ENCODE measurements at regions not wholly inside any gene's neighbourhood (a gene's known extent, or its start where the extent isn't known, plus 50 kb on each side); places are given as distances from the start of the nearest gene placed in this dataset.

DNA sequence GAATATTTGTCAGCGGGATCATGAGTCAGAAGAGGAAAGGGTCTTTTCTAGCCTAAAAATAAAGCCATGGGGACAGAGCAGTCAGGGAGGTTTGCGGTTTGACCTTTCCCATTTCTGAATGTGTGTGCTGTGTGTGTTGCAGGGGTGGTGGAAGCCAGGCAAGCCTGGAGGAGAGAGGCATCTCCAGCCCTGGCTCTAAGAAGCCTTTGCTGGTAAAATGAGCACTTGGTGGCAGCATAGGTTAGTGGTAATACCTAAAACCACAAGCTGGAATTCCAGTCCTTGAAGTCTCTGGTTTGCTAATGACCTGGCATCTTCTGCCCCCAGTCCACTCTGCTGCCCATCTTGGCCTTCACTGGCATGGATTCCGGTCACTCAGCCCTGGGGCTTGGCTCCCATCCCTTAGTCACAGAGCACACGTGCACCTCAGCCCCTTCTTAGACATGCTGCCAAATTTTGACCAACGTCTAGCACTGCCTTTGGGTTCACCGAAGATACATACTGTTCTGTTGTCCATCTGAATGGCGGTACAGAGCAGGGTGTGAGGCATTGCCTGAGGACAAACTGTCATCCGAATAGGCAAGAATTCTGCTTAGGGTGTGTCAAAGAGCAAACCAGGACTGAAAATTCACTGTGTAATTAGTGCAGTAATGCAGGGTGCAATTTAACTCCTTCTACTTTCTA, 52.7 kb downstream of the KCNA5 start:
- DNase-seq (ENCODE audit: low spot score), result no peak
- Mint-ChIP-seq H3K4me1 (ENCODE audit: unreplicated experiment) (no peaks in the 10 kb centered on the region), H3K27me3 (ENCODE audit: unreplicated experiment) (peaks cover 3% of the 10 kb centered on the region), H3K36me3 (ENCODE audit: low read depth, unreplicated experiment) (no peaks in the 10 kb centered on the region), H3K9me3 (ENCODE audit: unreplicated experiment) (no peaks in the 10 kb centered on the region), H3K4me3 (ENCODE audit: unreplicated experiment) (no peak overlapping the region), H3K27ac (ENCODE audit: unreplicated experiment) (no peak overlapping the region)
- TF ChIP-seq, protein P1, sequence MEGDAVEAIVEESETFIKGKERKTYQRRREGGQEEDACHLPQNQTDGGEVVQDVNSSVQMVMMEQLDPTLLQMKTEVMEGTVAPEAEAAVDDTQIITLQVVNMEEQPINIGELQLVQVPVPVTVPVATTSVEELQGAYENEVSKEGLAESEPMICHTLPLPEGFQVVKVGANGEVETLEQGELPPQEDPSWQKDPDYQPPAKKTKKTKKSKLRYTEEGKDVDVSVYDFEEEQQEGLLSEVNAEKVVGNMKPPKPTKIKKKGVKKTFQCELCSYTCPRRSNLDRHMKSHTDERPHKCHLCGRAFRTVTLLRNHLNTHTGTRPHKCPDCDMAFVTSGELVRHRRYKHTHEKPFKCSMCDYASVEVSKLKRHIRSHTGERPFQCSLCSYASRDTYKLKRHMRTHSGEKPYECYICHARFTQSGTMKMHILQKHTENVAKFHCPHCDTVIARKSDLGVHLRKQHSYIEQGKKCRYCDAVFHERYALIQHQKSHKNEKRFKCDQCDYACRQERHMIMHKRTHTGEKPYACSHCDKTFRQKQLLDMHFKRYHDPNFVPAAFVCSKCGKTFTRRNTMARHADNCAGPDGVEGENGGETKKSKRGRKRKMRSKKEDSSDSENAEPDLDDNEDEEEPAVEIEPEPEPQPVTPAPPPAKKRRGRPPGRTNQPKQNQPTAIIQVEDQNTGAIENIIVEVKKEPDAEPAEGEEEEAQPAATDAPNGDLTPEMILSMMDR (IDR thresholded peaks at IDR 0.05; ENCODE audit: unreplicated experiment), result no peak

- Mint-ChIP-seq H3K36me3 (ENCODE audit: low read depth, unreplicated experiment) (no peaks in the 10 kb centered on the region), H3K27ac (ENCODE audit: unreplicated experiment) (no peak overlapping the region), H3K9me3 (ENCODE audit: unreplicated experiment) (no peaks in the 10 kb centered on the region), H3K4me3 (ENCODE audit: unreplicated experiment) (no peak overlapping the region), H3K4me1 (ENCODE audit: unreplicated experiment) (no peaks in the 10 kb centered on the region), H3K27me3 (ENCODE audit: unreplicated experiment) (peaks cover 1% of the 10 kb centered on the region)
- DNase-seq (ENCODE audit: low spot score), result no peak
- TF ChIP-seq, protein P1 (IDR thresholded peaks at IDR 0.05; ENCODE audit: unreplicated experiment), result no peak
These were observed 54.1 kb downstream of the KCNA5 start for GRCh38 chr12:5097786-5098185.

DNA sequence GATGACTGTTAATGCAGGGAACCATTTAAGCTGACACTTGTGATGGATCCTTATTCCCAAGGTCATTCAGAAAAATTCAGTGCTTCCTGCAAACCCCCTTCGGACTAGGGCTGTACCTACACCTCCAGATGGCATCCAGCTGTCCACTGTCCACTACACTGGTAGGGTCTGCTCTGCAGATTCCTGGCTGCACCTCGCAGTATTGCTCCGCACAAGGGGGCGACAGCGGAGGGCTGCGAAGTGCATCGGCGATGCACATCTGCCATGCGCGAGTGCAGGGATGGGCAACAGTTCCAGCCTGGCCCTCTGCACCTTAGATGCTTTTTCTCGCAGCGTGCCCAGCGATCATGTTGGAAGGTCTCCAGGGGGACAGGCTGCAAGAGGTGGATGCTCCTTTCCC, 55.5 kb downstream of the KCNA5 start:
- Mint-ChIP-seq H3K36me3 (ENCODE audit: low read depth, unreplicated experiment) (no peaks in the 10 kb centered on the region), H3K27me3 (ENCODE audit: unreplicated experiment) (peaks cover 1% of the 10 kb centered on the region), H3K27ac (ENCODE audit: unreplicated experiment) (no peak overlapping the region), H3K4me3 (ENCODE audit: unreplicated experiment) (no peak overlapping the region), H3K9me3 (ENCODE audit: unreplicated experiment) (no peaks in the 10 kb centered on the region), H3K4me1 (ENCODE audit: unreplicated experiment) (no peaks in the 10 kb centered on the region)
- no peak for DNase-seq (ENCODE audit: low spot score)
- TF ChIP-seq, protein P1 (IDR thresholded peaks at IDR 0.05; ENCODE audit: unreplicated experiment), result no peak

GRCh38 chr12:5099591-5099990, 55.9 kb downstream of the KCNA5 start:
- Mint-ChIP-seq H3K9me3 (ENCODE audit: unreplicated experiment) (no peaks in the 10 kb centered on the region), H3K27me3 (ENCODE audit: unreplicated experiment) (peaks cover 1% of the 10 kb centered on the region)
- no peak for DNase-seq (ENCODE audit: low spot score)

DNA sequence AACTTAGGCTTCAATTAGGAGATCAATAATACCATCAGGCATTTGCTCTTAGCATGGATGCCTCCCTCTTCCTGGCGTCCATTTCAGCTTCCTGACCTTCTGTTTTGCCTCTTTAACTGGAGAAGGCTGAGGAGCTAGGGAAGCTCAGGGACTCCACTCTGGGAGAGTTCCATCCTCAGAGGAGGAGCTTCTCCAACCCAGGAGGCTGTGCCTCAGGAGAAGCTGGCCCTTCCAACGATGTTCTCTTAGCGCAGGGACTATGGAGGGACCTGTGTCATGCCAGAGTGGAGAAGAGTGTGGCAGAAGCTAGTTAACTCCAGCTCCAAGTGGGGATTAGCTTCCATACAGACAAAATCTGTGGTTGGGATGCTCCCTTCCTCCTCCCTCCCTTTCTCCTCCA, 58.0 kb downstream of the KCNA5 start:
- TF ChIP-seq, protein P1 (IDR thresholded peaks at IDR 0.05; ENCODE audit: unreplicated experiment), result no peak
- no peak for DNase-seq (ENCODE audit: low spot score)
- H3K27ac Mint-ChIP-seq (ENCODE audit: unreplicated experiment), result no peak overlapping the region
- no peaks in the 10 kb centered on the region for H3K27me3 Mint-ChIP-seq (ENCODE audit: unreplicated experiment)
- H3K36me3 Mint-ChIP-seq (ENCODE audit: low read depth, unreplicated experiment), result no peaks in the 10 kb centered on the region
- no peak overlapping the region for H3K4me3 Mint-ChIP-seq (ENCODE audit: unreplicated experiment)
- H3K9me3 Mint-ChIP-seq (ENCODE audit: unreplicated experiment), result no peaks in the 10 kb centered on the region
- H3K4me1 Mint-ChIP-seq (ENCODE audit: unreplicated experiment), result no peaks in the 10 kb centered on the region

More at GRCh38 chr12:5099591-5099990, 55.9 kb downstream of the KCNA5 start:
- no peaks in the 10 kb centered on the region for H3K4me1 Mint-ChIP-seq (ENCODE audit: unreplicated experiment)
- TF ChIP-seq, protein P1 (IDR thresholded peaks at IDR 0.05; ENCODE audit: unreplicated experiment), result no peak
- no peak overlapping the region for H3K4me3 Mint-ChIP-seq (ENCODE audit: unreplicated experiment)
- no peak overlapping the region for H3K27ac Mint-ChIP-seq (ENCODE audit: unreplicated experiment)
- no peaks in the 10 kb centered on the region for H3K36me3 Mint-ChIP-seq (ENCODE audit: low read depth, unreplicated experiment)
